ENCODE measurements at regions not wholly inside any gene's neighbourhood (a gene's known extent, or its start where the extent isn't known, plus 50 kb on each side); places are given as distances from the start of the nearest gene placed in this dataset.

DNA sequence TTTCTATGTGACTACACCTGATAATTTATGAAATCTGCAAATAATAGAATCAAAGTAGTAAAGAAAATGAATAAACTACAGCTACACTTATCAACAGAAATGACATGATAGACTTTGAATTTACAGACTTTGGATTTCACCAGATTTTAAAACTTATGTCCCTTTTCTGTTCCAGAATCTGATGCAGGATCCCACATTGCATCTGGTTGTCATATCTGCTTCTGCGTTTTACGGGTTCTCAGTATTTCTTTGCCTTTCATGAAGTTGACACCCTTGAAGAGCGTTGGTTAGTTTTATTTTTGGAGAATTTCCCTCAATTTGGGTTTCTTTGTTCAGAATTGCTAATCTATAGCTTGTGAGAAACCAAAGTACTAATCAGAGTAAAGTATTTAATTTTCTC, 174.9 kb upstream of the ADCY2 start:
- TF ChIP-seq, protein P1, sequence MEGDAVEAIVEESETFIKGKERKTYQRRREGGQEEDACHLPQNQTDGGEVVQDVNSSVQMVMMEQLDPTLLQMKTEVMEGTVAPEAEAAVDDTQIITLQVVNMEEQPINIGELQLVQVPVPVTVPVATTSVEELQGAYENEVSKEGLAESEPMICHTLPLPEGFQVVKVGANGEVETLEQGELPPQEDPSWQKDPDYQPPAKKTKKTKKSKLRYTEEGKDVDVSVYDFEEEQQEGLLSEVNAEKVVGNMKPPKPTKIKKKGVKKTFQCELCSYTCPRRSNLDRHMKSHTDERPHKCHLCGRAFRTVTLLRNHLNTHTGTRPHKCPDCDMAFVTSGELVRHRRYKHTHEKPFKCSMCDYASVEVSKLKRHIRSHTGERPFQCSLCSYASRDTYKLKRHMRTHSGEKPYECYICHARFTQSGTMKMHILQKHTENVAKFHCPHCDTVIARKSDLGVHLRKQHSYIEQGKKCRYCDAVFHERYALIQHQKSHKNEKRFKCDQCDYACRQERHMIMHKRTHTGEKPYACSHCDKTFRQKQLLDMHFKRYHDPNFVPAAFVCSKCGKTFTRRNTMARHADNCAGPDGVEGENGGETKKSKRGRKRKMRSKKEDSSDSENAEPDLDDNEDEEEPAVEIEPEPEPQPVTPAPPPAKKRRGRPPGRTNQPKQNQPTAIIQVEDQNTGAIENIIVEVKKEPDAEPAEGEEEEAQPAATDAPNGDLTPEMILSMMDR (IDR thresholded peaks at IDR 0.05), result no peak
- no peak for TF ChIP-seq ZFX (IDR thresholded peaks at IDR 0.05; ENCODE audit: borderline replicate concordance)
